IMR-90 (cell line): ENCODE measurements at regions not wholly inside any gene's neighbourhood (a gene's known extent, or its start where the extent isn't known, plus 50 kb on each side); places are given as distances from the start of the nearest gene placed in this dataset.

Source experiments
- ATAC-seq: fragments of 200-7000 bp; cut with Tn5 transposase; 2 replicates; pipeline ENCODE4 v1.9.1; 2020; ENCODE audit warnings: low read depth, mild to moderate bottlenecking, moderate library complexity
- BruUV-seq: library from RNA; stranded (reverse); fragments of 400-500 nt; replicated peaks from 2 replicates; lab custom pipeline; 2021; lab: Mats Ljungman, UMichigan
- CTCF ChIA-PET: fragments of 300-600 bp; formaldehyde crosslinking; extraction: SDS; loops from one replicate; lab custom pipeline; 2021; ENCODE audit warnings: antibody characterized with exemption; lab: Yijun Ruan, JAX
- POLR2A ChIA-PET: fragments of 300-600 bp; sonication (Branson Sonifier 250); formaldehyde crosslinking; loops from one replicate; lab custom pipeline; 2022; ENCODE audit warnings: antibody characterized with exemption; ENCODE audit not compliant: unreplicated experiment; lab: Charles Lee
- DNase-seq: peaks from one replicate; pipeline ENCODE4 v3.0.0; 2013
- H2AFZ ChIP-seq: replicated peaks from 2 replicates; pipeline ENCODE3; 2013; ENCODE audit warnings: low read length, mild to moderate bottlenecking; ENCODE audit not compliant: poor library complexity
- H2AK5ac ChIP-seq: 2 replicates; pipeline ENCODE4 v1.6.1; 2013; ENCODE audit warnings: low read depth, low read length, inconsistent platforms
- H2AK9ac ChIP-seq: replicated peaks from 2 replicates; pipeline ENCODE3; 2013; ENCODE audit warnings: mild to moderate bottlenecking, low read depth, low read length, moderate library complexity; ENCODE audit not compliant: poor library complexity
- H2BK120ac ChIP-seq: 2 replicates; pipeline ENCODE4 v1.6.1; 2013; ENCODE audit warnings: low read depth, low read length, inconsistent platforms
- H2BK15ac ChIP-seq: 3 replicates; pipeline ENCODE4 v1.6.1; 2013; ENCODE audit warnings: low read depth, low read length, inconsistent platforms
- H2BK20ac ChIP-seq: 2 replicates; pipeline ENCODE4 v1.6.1; 2013; ENCODE audit warnings: low read depth, mild to moderate bottlenecking, inconsistent platforms, low read length, moderate library complexity
- H2BK5ac ChIP-seq: 2 replicates; pipeline ENCODE4 v1.6.1; 2013; ENCODE audit warnings: mild to moderate bottlenecking, low read depth, low read length, inconsistent platforms; ENCODE audit not compliant: poor library complexity, severe bottlenecking
- H3K14ac ChIP-seq: replicated peaks from 2 replicates; pipeline ENCODE4 v1.6.1; 2013; ENCODE audit warnings: low read depth, low read length, inconsistent platforms
- H3K18ac ChIP-seq: 2 replicates; pipeline ENCODE4 v1.6.1; 2013; ENCODE audit warnings: low read depth, low read length, control low read depth
- H3K23ac ChIP-seq: 2 replicates; pipeline ENCODE4 v1.6.1; 2013; ENCODE audit warnings: low read depth, low read length, inconsistent platforms
- H3K27ac ChIP-seq: 2 replicates; pipeline ENCODE4 v1.5.1; 2013; ENCODE audit warnings: mild to moderate bottlenecking, control low read depth, low read length; ENCODE audit not compliant: insufficient read depth
- H3K27me3 ChIP-seq: 2 replicates; pipeline ENCODE4 v1.6.1; 2013; ENCODE audit warnings: low read length; ENCODE audit not compliant: control insufficient read depth, insufficient read depth
- H3K36me3 ChIP-seq: 2 replicates; pipeline ENCODE4 v1.6.1; 2013; ENCODE audit warnings: low read length, mixed read lengths; ENCODE audit not compliant: control insufficient read depth, insufficient read depth
- H3K4ac ChIP-seq: 2 replicates; pipeline ENCODE4 v1.6.1; 2013; ENCODE audit warnings: low read depth, low read length, inconsistent platforms
- H3K4me1 ChIP-seq: 2 replicates; pipeline ENCODE4 v1.6.1; 2013; ENCODE audit warnings: low read length, mixed read lengths; ENCODE audit not compliant: control insufficient read depth, insufficient read depth
- H3K4me2 ChIP-seq: 2 replicates; pipeline ENCODE4 v1.6.1; 2013; ENCODE audit warnings: low read depth, mild to moderate bottlenecking, control low read depth, low read length, moderate library complexity
- H3K4me3 ChIP-seq: 2 replicates; pipeline ENCODE4 v1.5.1; 2013; ENCODE audit warnings: low read depth, mild to moderate bottlenecking, control low read depth, low read length, moderate library complexity; ENCODE audit not compliant: insufficient read depth
- H3K56ac ChIP-seq: 2 replicates; pipeline ENCODE4 v1.6.1; 2013; ENCODE audit warnings: low read length, inconsistent platforms; ENCODE audit not compliant: insufficient read depth; ENCODE audit errors: extremely low read depth
- H3K79me1 ChIP-seq, 2 experiments: 2 replicates each; pipeline ENCODE4 v1.6.1; 2013; ENCODE audit warnings: low read length in 2 of 2, inconsistent platforms in 1 of 2, low read depth in 1 of 2
- H3K9ac ChIP-seq: 2 replicates; pipeline ENCODE4 v1.6.1; 2013; ENCODE audit warnings: low read depth, low read length, control low read depth
- H3K9me1 ChIP-seq: 2 replicates; pipeline ENCODE4 v1.6.1; 2013; ENCODE audit warnings: low read length, inconsistent platforms; ENCODE audit not compliant: insufficient read depth
- H3K9me3 ChIP-seq: 2 replicates; pipeline ENCODE4 v1.6.1; 2013; ENCODE audit warnings: low read length; ENCODE audit not compliant: control insufficient read depth, insufficient read depth
- H4K20me1 ChIP-seq: 2 replicates; pipeline ENCODE4 v1.6.1; 2013; ENCODE audit warnings: low read length, inconsistent platforms; ENCODE audit not compliant: insufficient read depth
- H4K5ac ChIP-seq: 2 replicates; pipeline ENCODE4 v1.6.1; 2013; ENCODE audit warnings: mild to moderate bottlenecking, low read depth, low read length, control low read depth
- H4K8ac ChIP-seq, 2 experiments: 2 replicates each; pipeline ENCODE4 v1.6.1; 2013; ENCODE audit warnings: low read depth in 2 of 2, low read length in 2 of 2, control low read depth in 1 of 2, inconsistent platforms in 1 of 2
- H4K91ac ChIP-seq: 2 replicates; pipeline ENCODE4 v1.6.1; 2013; ENCODE audit warnings: low read depth, low read length, inconsistent platforms; ENCODE audit not compliant: insufficient read depth
- BHLHE40 ChIP-seq: fragments of 150-350 bp; IDR thresholded peaks from 2 replicates; pipeline ENCODE4 v1.6.1; 2016; ENCODE audit warnings: mild to moderate bottlenecking, low read depth, low read length
- CEBPB ChIP-seq: IDR thresholded peaks from 2 replicates; pipeline ENCODE4 v1.6.1; 2012; ENCODE audit warnings: low read depth, low read length, improper control_type of control experiment
- CHD1 ChIP-seq: IDR thresholded peaks from 2 replicates; pipeline ENCODE4 v1.6.1; 2012; ENCODE audit warnings: low read depth, low read length, improper control_type of control experiment
- CTCF ChIP-seq: conservative IDR thresholded peaks from 2 replicates; pipeline ENCODE4 v1.5.1; 2012; ENCODE audit warnings: mild to moderate bottlenecking, low read depth, low read length, improper control_type of control experiment
- ELK1 ChIP-seq: fragments of 150-350 bp; IDR thresholded peaks from 2 replicates; pipeline ENCODE4 v1.6.1; 2016; ENCODE audit warnings: low read depth, mild to moderate bottlenecking, low read length, moderate library complexity, borderline replicate concordance
- FOS ChIP-seq: fragments of 150-350 bp; IDR thresholded peaks from 2 replicates; pipeline ENCODE4 v1.6.1; 2016; ENCODE audit warnings: low read depth, low read length
- MAFK ChIP-seq: IDR thresholded peaks from 2 replicates; pipeline ENCODE4 v1.6.1; 2012; ENCODE audit warnings: low read depth, low read length, improper control_type of control experiment
- MAZ ChIP-seq: IDR thresholded peaks from 2 replicates; pipeline ENCODE4 v1.6.1; 2012; ENCODE audit warnings: low read depth, mild to moderate bottlenecking, low read length, improper control_type of control experiment, moderate library complexity, borderline replicate concordance
- MXI1 ChIP-seq: IDR thresholded peaks from 2 replicates; pipeline ENCODE4 v1.6.1; 2012; ENCODE audit warnings: low read depth, mild to moderate bottlenecking, low read length, moderate library complexity, borderline replicate concordance
- NFE2L2 ChIP-seq: fragments of 150-350 bp; IDR thresholded peaks from 2 replicates; pipeline ENCODE4 v1.6.1; 2016; ENCODE audit warnings: low read depth, mild to moderate bottlenecking, low read length
- POLR2A ChIP-seq: IDR thresholded peaks from 2 replicates; pipeline ENCODE4 v1.6.1; 2012; ENCODE audit warnings: mild to moderate bottlenecking, low read depth, low read length
- RAD21 ChIP-seq: IDR thresholded peaks from 2 replicates; pipeline ENCODE4 v1.6.1; 2012; ENCODE audit warnings: low read length, improper control_type of control experiment
- RCOR1 ChIP-seq: IDR thresholded peaks from 2 replicates; pipeline ENCODE4 v1.6.1; 2012; ENCODE audit warnings: mild to moderate bottlenecking, low read length, improper control_type of control experiment; ENCODE audit not compliant: insufficient replicate concordance
- RFX5 ChIP-seq: IDR thresholded peaks from 2 replicates; pipeline ENCODE4 v1.8.0; 2012; ENCODE audit warnings: low read depth, mild to moderate bottlenecking, low read length, moderate library complexity
- SMC3 ChIP-seq: fragments of 150-350 bp; IDR thresholded peaks from 2 replicates; pipeline ENCODE4 v1.6.1; 2016; ENCODE audit warnings: low read depth, mild to moderate bottlenecking, antibody characterized with exemption, low read length, moderate library complexity
- USF2 ChIP-seq: fragments of 150-350 bp; IDR thresholded peaks from 2 replicates; pipeline ENCODE4 v1.6.1; 2017; ENCODE audit warnings: mild to moderate bottlenecking, antibody characterized with exemption, low read length, low read depth
- WGBS, 2 experiments: methylation state at CpG; one replicate each; pipeline versions ENCODE4 v1.1.5 to v1.1.7; 2013; ENCODE audit warnings: missing lambda C conversion rate in 2 of 2; ENCODE audit not compliant: insufficient read length in 1 of 2; ENCODE audit errors: extremely low coverage in 2 of 2; 5-methylcytosine and 5-hydroxymethylcytosine counted together
- dilution Hi-C: fragments of 300-500 bp; cut with HindIII; formaldehyde crosslinking; loops from one replicate; pipeline ENCODE4 v1.14.3; 2018; ENCODE audit warnings: low sequenced_read_pairs; ENCODE audit not compliant: unreplicated experiment
- in situ Hi-C: fragments of 300-500 bp; cut with MboI; formaldehyde crosslinking; loops from 3 replicates; pipeline ENCODE4 v1.14.3; 2019; ENCODE audit warnings: low sequenced_read_pairs, inconsistent platforms, mixed read lengths
- intact Hi-C: fragments of 100-400 bp; cut with micrococcal nuclease; formaldehyde crosslinking; loops from 2 replicates; pipeline ENCODE4 v1.10.0; 2022

GRCh38 chr4:146062340-146062739 is 113.2 kb upstream of the LSM6 start:
- intact Hi-C loops (loop anchor here (5.0 kb wide), 1 partner anchor 105 kb away; no protein-coding TSS in a partner anchor), dilution Hi-C loops (no loop called here), in situ Hi-C loops (no loop called here)
- WGBS, 2 experiments = 33% methylated on average over 1 of the region's 2 CpGs; no CpG with 5 or more reads in 1 of the 2 experiments
- CTCF ChIA-PET = no interaction called here
- H3K9me1 ChIP-seq = no peaks in the 10 kb centered on the region
- H2AK9ac ChIP-seq = no peak overlapping the region
- no peaks in the 10 kb centered on the region for H3K36me3 ChIP-seq
- no peak overlapping the region for H3K56ac ChIP-seq
- no TSS peak for BruUV-seq
- ATAC-seq (no peak), DNase-seq (no peak)
- no peak overlapping the region for H3K23ac ChIP-seq
- no peak overlapping the region for H4K5ac ChIP-seq
- H3K9me3 ChIP-seq = no peaks in the 10 kb centered on the region
- no peak overlapping the region for H3K4me2 ChIP-seq
- no peak overlapping the region for H4K8ac ChIP-seq
- POLR2A ChIA-PET = no interaction called here
- no peak overlapping the region for H3K27ac ChIP-seq
- H4K91ac ChIP-seq = no peak overlapping the region
- peaks cover 5% of the 10 kb centered on the region for H3K27me3 ChIP-seq
- H3K18ac ChIP-seq = no peak overlapping the region
- no peak overlapping the region for H3K4ac ChIP-seq
- H3K14ac ChIP-seq = no peak overlapping the region
- no peaks in the 10 kb centered on the region for H4K20me1 ChIP-seq
- H2AFZ ChIP-seq = no peak overlapping the region
- no peak overlapping the region for H2BK120ac ChIP-seq
- H2BK5ac ChIP-seq = no peak overlapping the region
- no peak overlapping the region for H3K4me3 ChIP-seq
- TF ChIP-seq MAFK = no peak
- TF ChIP-seq NFE2L2 = no peak
- TF ChIP-seq USF2 = no peak
- no peak for TF ChIP-seq MXI1
- no peak for TF ChIP-seq CTCF
- no peak for TF ChIP-seq RFX5
- TF ChIP-seq BHLHE40 = no peak
- TF ChIP-seq RAD21 = no peak
- TF ChIP-seq CHD1 = no peak
- TF ChIP-seq ELK1 = no peak
- no peak for TF ChIP-seq FOS
- no peak for TF ChIP-seq SMC3
- no peak for TF ChIP-seq POLR2A
- TF ChIP-seq CEBPB = no peak
- no peak for TF ChIP-seq MAZ
- no peak for TF ChIP-seq RCOR1
- no peak overlapping the region for H2BK15ac ChIP-seq
- H3K4me1 ChIP-seq = no peaks in the 10 kb centered on the region
- H3K9ac ChIP-seq = no peak overlapping the region
- no peak overlapping the region for H2BK20ac ChIP-seq
- no peak overlapping the region for H2AK5ac ChIP-seq
- H3K79me1 ChIP-seq = no peaks in the 10 kb centered on the region
